WTC11 (cell line): ENCODE measurements at regions not wholly inside any gene's neighbourhood (a gene's known extent, or its start where the extent isn't known, plus 50 kb on each side); places are given as distances from the start of the nearest gene placed in this dataset.

Experiments used
- ATAC-seq: fragments of 200-7000 bp; cut with Tn5 transposase; 2 replicates; pipeline ENCODE4 v1.10.0; 2021; ENCODE audit warnings: mild to moderate bottlenecking, moderate library complexity
- CTCF ChIA-PET: fragments of 300-600 bp; sonication (Branson Sonifier 250); formaldehyde crosslinking; loops from one replicate; lab custom pipeline; 2021; ENCODE audit warnings: antibody characterized with exemption; lab: Charles Lee
- POLR2A ChIA-PET: fragments of 350-600 bp; sonication (Branson Sonifier 250); formaldehyde crosslinking; loops from one replicate; lab custom pipeline; 2021; ENCODE audit warnings: antibody characterized with exemption; lab: Charles Lee
- DNase-seq: peaks from one replicate; pipeline ENCODE4 v3.0.0; 2021; ENCODE audit warnings: low spot score
- H3K27ac Mint-ChIP-seq: 2 replicates; pipeline ENCODE4 v1.8.0; 2021; ENCODE audit warnings: mixed read lengths
- H3K27me3 Mint-ChIP-seq: 2 replicates; pipeline ENCODE4 v1.8.0; 2021; ENCODE audit warnings: low read depth, mild to moderate bottlenecking, moderate library complexity, mixed read lengths
- H3K36me3 Mint-ChIP-seq: 2 replicates; pipeline ENCODE4 v1.8.0; 2021; ENCODE audit warnings: mixed read lengths
- H3K4me1 Mint-ChIP-seq: 2 replicates; pipeline ENCODE4 v1.8.0; 2022; ENCODE audit warnings: mixed read lengths
- H3K4me3 Mint-ChIP-seq: 2 replicates; pipeline ENCODE4 v1.8.0; 2021; ENCODE audit warnings: mild to moderate bottlenecking, moderate library complexity, mixed read lengths
- H3K9me3 Mint-ChIP-seq: 2 replicates; pipeline ENCODE4 v1.8.0; 2021; ENCODE audit warnings: mixed read lengths
- CBFB ChIP-seq: sonication (generic); formaldehyde crosslinking; IDR thresholded peaks from 2 replicates; pipeline ENCODE4 v1.8.1; 2022; ENCODE audit warnings: mild to moderate bottlenecking, low read depth, missing genetic modification reagents
- ELF4 ChIP-seq: sonication (generic); formaldehyde crosslinking; IDR thresholded peaks from 2 replicates; pipeline ENCODE4 v1.8.1; 2022; ENCODE audit warnings: low read depth, mild to moderate bottlenecking, moderate library complexity, missing genetic modification reagents
- EMX1 ChIP-seq: fragments of 250-450 bp; sonication (Bioruptor Pico); IDR thresholded peaks from 2 replicates; pipeline ENCODE4 v1.8.0; 2021; ENCODE audit warnings: mild to moderate bottlenecking
- ESRRA ChIP-seq: sonication (generic); formaldehyde crosslinking; IDR thresholded peaks from 2 replicates; pipeline ENCODE4 v1.8.1; 2022; ENCODE audit warnings: mild to moderate bottlenecking, missing genetic modification reagents, borderline replicate concordance
- FOXJ3 ChIP-seq: sonication (generic); formaldehyde crosslinking; IDR thresholded peaks from 2 replicates; pipeline ENCODE4 v1.9.0; 2021; ENCODE audit warnings: missing genetic modification reagents, mild to moderate bottlenecking, borderline replicate concordance
- FOXK1 ChIP-seq: sonication (generic); formaldehyde crosslinking; IDR thresholded peaks from 2 replicates; pipeline ENCODE4 v1.8.0; 2022; ENCODE audit warnings: mild to moderate bottlenecking, moderate library complexity, missing genetic modification reagents
- FOXP1 ChIP-seq: sonication (generic); formaldehyde crosslinking; IDR thresholded peaks from 2 replicates; pipeline ENCODE4 v1.8.0; 2022; ENCODE audit warnings: missing genetic modification reagents, mild to moderate bottlenecking, moderate library complexity, borderline replicate concordance
- JUN ChIP-seq: sonication (generic); formaldehyde crosslinking; IDR thresholded peaks from 2 replicates; pipeline ENCODE4 v1.8.0; 2023; ENCODE audit warnings: mild to moderate bottlenecking, missing genetic modification reagents
- NR1H2 ChIP-seq: sonication (generic); formaldehyde crosslinking; IDR thresholded peaks from 2 replicates; pipeline ENCODE4 v1.9.0; 2021; ENCODE audit warnings: mild to moderate bottlenecking, moderate library complexity, missing genetic modification reagents
- NR3C1 ChIP-seq: sonication (generic); formaldehyde crosslinking; conservative IDR thresholded peaks from 2 replicates; pipeline ENCODE4 v1.8.1; 2023; ENCODE audit warnings: low read depth, mild to moderate bottlenecking, missing genetic modification reagents
- PRRX2 ChIP-seq: fragments of 250-450 bp; sonication (Bioruptor Pico); IDR thresholded peaks from 2 replicates; pipeline ENCODE4 v1.8.0; 2021; ENCODE audit warnings: mild to moderate bottlenecking
- RELA ChIP-seq: sonication (generic); formaldehyde crosslinking; IDR thresholded peaks from 2 replicates; pipeline ENCODE4 v1.8.1; 2022; ENCODE audit warnings: missing genetic modification reagents, mild to moderate bottlenecking, borderline replicate concordance
- SMAD3 ChIP-seq: sonication (generic); formaldehyde crosslinking; IDR thresholded peaks from 2 replicates; pipeline ENCODE4 v1.8.0; 2022; ENCODE audit warnings: missing genetic modification reagents, mild to moderate bottlenecking, borderline replicate concordance
- SMAD4 ChIP-seq: sonication (generic); formaldehyde crosslinking; IDR thresholded peaks from 2 replicates; pipeline ENCODE4 v1.8.0; 2022; ENCODE audit warnings: mild to moderate bottlenecking, missing genetic modification reagents
- TEAD1 ChIP-seq: sonication (generic); formaldehyde crosslinking; IDR thresholded peaks from 2 replicates; pipeline ENCODE4 v1.8.0; 2022; ENCODE audit warnings: mild to moderate bottlenecking, missing genetic modification reagents
- ZMAT4 ChIP-seq: fragments of 250-450 bp; sonication (Bioruptor Pico); IDR thresholded peaks from 2 replicates; pipeline ENCODE4 v1.9.0; 2021; ENCODE audit warnings: mild to moderate bottlenecking
- ZNF232 ChIP-seq: sonication (generic); formaldehyde crosslinking; IDR thresholded peaks from 2 replicates; pipeline ENCODE4 v1.8.0; 2022; ENCODE audit warnings: mild to moderate bottlenecking, missing genetic modification reagents
- ZNF281 ChIP-seq: sonication (generic); formaldehyde crosslinking; IDR thresholded peaks from 2 replicates; pipeline ENCODE4 v1.8.0; 2023; ENCODE audit warnings: mild to moderate bottlenecking, missing genetic modification reagents
- ZNF317 ChIP-seq: sonication (generic); formaldehyde crosslinking; IDR thresholded peaks from 2 replicates; pipeline ENCODE4 v1.8.1; 2023; ENCODE audit warnings: low read depth, mild to moderate bottlenecking, moderate library complexity, missing genetic modification reagents, borderline replicate concordance
- ZNF671 ChIP-seq: fragments of 250-450 bp; sonication (Bioruptor Pico); IDR thresholded peaks from 2 replicates; pipeline ENCODE4 v1.8.0; 2021; ENCODE audit warnings: mild to moderate bottlenecking
- TF ChIP-seq, protein P1 (sequence below): sonication (generic); formaldehyde crosslinking; IDR thresholded peaks from 2 replicates; pipeline ENCODE4 v1.8.1; 2022; ENCODE audit warnings: mild to moderate bottlenecking, missing genetic modification reagents, moderate library complexity, borderline replicate concordance
- TF ChIP-seq, protein P2 (sequence below): sonication (generic); formaldehyde crosslinking; IDR thresholded peaks from 2 replicates; pipeline ENCODE4 v1.8.1; 2023; ENCODE audit warnings: mild to moderate bottlenecking, moderate library complexity, missing genetic modification reagents
- TF ChIP-seq, protein P3 (sequence below): sonication (generic); formaldehyde crosslinking; IDR thresholded peaks from 2 replicates; pipeline ENCODE4 v1.8.0; 2022; ENCODE audit warnings: mild to moderate bottlenecking, missing genetic modification reagents

DNA sequence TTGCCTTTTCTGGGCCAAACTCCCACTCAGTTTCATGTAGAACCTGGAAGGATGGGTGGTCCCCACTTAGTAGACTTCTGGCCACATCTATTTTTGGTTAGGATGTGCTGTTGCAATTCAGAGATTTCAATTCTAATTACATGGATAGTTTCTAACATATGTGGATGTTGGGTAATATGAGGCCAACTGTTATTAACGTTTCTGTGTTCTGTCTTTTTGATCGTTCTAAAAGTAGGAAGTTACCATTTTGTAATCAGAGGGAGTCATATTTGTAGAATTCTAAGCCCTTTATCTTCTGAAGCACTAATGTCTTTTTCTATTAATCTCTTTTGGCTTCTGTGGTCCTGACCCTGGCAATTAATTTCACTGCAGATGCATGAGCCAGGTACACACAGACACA, 141.6 kb upstream of the SPEF2 start (continued):
- no peak for TF ChIP-seq ESRRA
- TF ChIP-seq, all 79 proteins: peak for 0

- ChIA-PET CTCF (no interaction called here), POLR2A (no interaction called here)
- Mint-ChIP-seq H3K9me3 (no peaks in the 10 kb centered on the region; the same call in 1 of the 2 replicates), H3K4me3 (no peak overlapping the region), H3K27ac (no peak overlapping the region), H3K4me1 (peaks cover 6% of the 10 kb centered on the region), H3K27me3 (no peaks in the 10 kb centered on the region), H3K36me3 (no peaks in the 10 kb centered on the region)
- TF ChIP-seq SMAD4 (CRISPR knock-in tag) (no peak), JUN (CRISPR knock-in tag) (no peak), NR1H2 (CRISPR knock-in tag) (no peak), NR3C1 (CRISPR knock-in tag) (no peak), SMAD3 (CRISPR knock-in tag) (no peak), CBFB (CRISPR knock-in tag) (no peak), ZNF317 (no peak), PRRX2 (CRISPR knock-in tag) (no peak), TEAD1 (CRISPR knock-in tag) (no peak), FOXK1 (CRISPR knock-in tag) (no peak)
- TF ChIP-seq, protein P1, sequence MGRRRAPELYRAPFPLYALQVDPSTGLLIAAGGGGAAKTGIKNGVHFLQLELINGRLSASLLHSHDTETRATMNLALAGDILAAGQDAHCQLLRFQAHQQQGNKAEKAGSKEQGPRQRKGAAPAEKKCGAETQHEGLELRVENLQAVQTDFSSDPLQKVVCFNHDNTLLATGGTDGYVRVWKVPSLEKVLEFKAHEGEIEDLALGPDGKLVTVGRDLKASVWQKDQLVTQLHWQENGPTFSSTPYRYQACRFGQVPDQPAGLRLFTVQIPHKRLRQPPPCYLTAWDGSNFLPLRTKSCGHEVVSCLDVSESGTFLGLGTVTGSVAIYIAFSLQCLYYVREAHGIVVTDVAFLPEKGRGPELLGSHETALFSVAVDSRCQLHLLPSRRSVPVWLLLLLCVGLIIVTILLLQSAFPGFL (CRISPR knock-in tag) = no peak
- TF ChIP-seq, protein P2, sequence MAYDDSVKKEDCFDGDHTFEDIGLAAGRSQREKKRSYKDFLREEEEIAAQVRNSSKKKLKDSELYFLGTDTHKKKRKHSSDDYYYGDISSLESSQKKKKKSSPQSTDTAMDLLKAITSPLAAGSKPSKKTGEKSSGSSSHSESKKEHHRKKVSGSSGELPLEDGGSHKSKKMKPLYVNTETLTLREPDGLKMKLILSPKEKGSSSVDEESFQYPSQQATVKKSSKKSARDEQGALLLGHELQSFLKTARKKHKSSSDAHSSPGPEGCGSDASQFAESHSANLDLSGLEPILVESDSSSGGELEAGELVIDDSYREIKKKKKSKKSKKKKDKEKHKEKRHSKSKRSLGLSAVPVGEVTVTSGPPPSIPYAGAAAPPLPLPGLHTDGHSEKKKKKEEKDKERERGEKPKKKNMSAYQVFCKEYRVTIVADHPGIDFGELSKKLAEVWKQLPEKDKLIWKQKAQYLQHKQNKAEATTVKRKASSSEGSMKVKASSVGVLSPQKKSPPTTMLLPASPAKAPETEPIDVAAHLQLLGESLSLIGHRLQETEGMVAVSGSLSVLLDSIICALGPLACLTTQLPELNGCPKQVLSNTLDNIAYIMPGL = no peak
- no peak for ATAC-seq
- no peak for DNase-seq
Measured at GRCh38 chr5:35473589-35473988, 144.1 kb upstream of the SPEF2 start.

DNA sequence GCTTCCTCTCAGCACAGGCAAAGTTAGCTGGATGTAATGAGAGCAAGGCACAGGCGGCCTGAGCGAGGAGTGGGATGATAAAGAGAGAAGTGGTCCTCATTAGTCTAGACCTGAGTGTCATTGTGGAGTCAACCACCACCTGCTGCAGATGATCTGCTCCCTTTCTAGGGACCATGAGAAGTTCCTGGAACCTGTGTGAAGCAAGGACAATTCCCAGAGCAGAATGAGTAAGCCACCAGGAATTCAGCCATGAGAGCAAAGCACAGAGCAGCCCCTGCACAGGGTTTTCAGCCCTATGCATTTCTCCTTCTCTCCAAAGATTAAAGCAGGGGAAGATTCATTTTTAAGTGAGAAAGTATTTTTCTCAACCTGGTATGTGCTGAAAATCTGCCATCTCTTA, 146.8 kb upstream of the SPEF2 start:
- no peak for DNase-seq
- no peak for ATAC-seq
- no peak overlapping the region for H3K4me3 Mint-ChIP-seq
- no peaks in the 10 kb centered on the region for H3K36me3 Mint-ChIP-seq
- POLR2A ChIA-PET = interaction anchor here (0.9 kb wide), 1 partner anchor 9 kb away, joined by 3 read pairs; no protein-coding TSS in a partner anchor
- H3K27me3 Mint-ChIP-seq = no peaks in the 10 kb centered on the region
- TF ChIP-seq ZNF671 (CRISPR knock-in tag) (no peak), FOXP1 (CRISPR knock-in tag) (no peak), ELF4 (CRISPR knock-in tag) (no peak), EMX1 (no peak), ZNF281 (CRISPR knock-in tag) (no peak), ZMAT4 (CRISPR knock-in tag) (no peak), RELA (no peak), FOXJ3 (CRISPR knock-in tag) (no peak), ZNF232 (CRISPR knock-in tag) (no peak)
- TF ChIP-seq, protein P3, sequence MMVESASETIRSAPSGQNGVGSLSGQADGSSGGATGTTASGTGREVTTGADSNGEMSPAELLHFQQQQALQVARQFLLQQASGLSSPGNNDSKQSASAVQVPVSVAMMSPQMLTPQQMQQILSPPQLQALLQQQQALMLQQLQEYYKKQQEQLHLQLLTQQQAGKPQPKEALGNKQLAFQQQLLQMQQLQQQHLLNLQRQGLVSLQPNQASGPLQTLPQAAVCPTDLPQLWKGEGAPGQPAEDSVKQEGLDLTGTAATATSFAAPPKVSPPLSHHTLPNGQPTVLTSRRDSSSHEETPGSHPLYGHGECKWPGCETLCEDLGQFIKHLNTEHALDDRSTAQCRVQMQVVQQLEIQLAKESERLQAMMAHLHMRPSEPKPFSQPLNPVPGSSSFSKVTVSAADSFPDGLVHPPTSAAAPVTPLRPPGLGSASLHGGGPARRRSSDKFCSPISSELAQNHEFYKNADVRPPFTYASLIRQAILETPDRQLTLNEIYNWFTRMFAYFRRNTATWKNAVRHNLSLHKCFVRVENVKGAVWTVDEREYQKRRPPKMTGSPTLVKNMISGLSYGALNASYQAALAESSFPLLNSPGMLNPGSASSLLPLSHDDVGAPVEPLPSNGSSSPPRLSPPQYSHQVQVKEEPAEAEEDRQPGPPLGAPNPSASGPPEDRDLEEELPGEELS (CRISPR knock-in tag) = no peak
- H3K4me1 Mint-ChIP-seq = peaks cover 6% of the 10 kb centered on the region
- no peak overlapping the region for H3K27ac Mint-ChIP-seq
- H3K9me3 Mint-ChIP-seq = no peaks in the 10 kb centered on the region; the same call in 1 of the 2 replicates
- CTCF ChIA-PET = no interaction called here
